Upper lobe of right lung (tissue), 1 donor: ENCODE measurements at regions not wholly inside any gene's neighbourhood (a gene's known extent, or its start where the extent isn't known, plus 50 kb on each side); places are given as distances from the start of the nearest gene placed in this dataset.

ENCODE experiments used
- ATAC-seq: fragments of 200-7000 bp; cut with Tn5 transposase; one replicate; pipeline ENCODE4 v1.9.1; 2020; ENCODE audit warnings: mild to moderate bottlenecking, moderate library complexity
- DNase-seq: peaks from one replicate; pipeline ENCODE4 v3.0.0-alpha.2; 2020
- H3K27ac ChIP-seq: fragments of 200-600 bp; one replicate; pipeline ENCODE4 v1.8.0; 2022
- H3K27me3 ChIP-seq: fragments of 200-600 bp; one replicate; pipeline ENCODE4 v1.8.0; 2022; ENCODE audit warnings: mild to moderate bottlenecking
- H3K36me3 ChIP-seq: fragments of 200-600 bp; one replicate; pipeline ENCODE4 v1.8.0; 2022
- H3K4me1 ChIP-seq: fragments of 200-600 bp; one replicate; pipeline ENCODE4 v1.8.0; 2022
- H3K4me3 ChIP-seq: fragments of 200-600 bp; one replicate; pipeline ENCODE4 v1.8.0; 2022; ENCODE audit warnings: mild to moderate bottlenecking
- H3K9me3 ChIP-seq: fragments of 200-600 bp; one replicate; pipeline ENCODE4 v1.8.0; 2022
- CTCF ChIP-seq: fragments of 200-600 bp; IDR thresholded peaks from one replicate; pipeline ENCODE4 v1.8.0; 2022; ENCODE audit warnings: antibody characterized with exemption
- intact Hi-C: fragments of 100-400 bp; cut with DNase I; formaldehyde crosslinking; loops from one replicate; pipeline ENCODE4 v1.11.0; 2022
- donor health status: DM: no; HTN: yes; CAD: no; lungs with severe emphysema.

- DNase-seq (no peak), ATAC-seq (no peak)
- TF ChIP-seq CTCF: no peak
- H3K27me3 ChIP-seq: no peaks in the 10 kb centered on the region
- H3K4me1 ChIP-seq: no peaks in the 10 kb centered on the region
- intact Hi-C loops: no loop called here
- no peak overlapping the region for H3K4me3 ChIP-seq
- H3K9me3 ChIP-seq: peaks cover under 1% of the 10 kb centered on the region
- no peaks in the 10 kb centered on the region for H3K36me3 ChIP-seq
- no peak overlapping the region for H3K27ac ChIP-seq
Observed at GRCh38 chr15:61777689-61778088, 282.6 kb downstream of the VPS13C start.

GRCh38 chr15:61769557-61769956 lies 290.7 kb downstream of the VPS13C start:
- intact Hi-C loops: no loop called here
- no peak for ATAC-seq
- no peak for DNase-seq
- Histone ChIP-seq H3K4me1 (no peaks in the 10 kb centered on the region), H3K4me3 (no peak overlapping the region), H3K36me3 (no peaks in the 10 kb centered on the region), H3K9me3 (peaks cover 11% of the 10 kb centered on the region), H3K27me3 (no peaks in the 10 kb centered on the region), H3K27ac (no peak overlapping the region)
- no peak for TF ChIP-seq CTCF

- Histone ChIP-seq H3K9me3 (peaks cover 11% of the 10 kb centered on the region), H3K27me3 (no peaks in the 10 kb centered on the region), H3K4me1 (no peaks in the 10 kb centered on the region), H3K27ac (no peak overlapping the region), H3K36me3 (no peaks in the 10 kb centered on the region), H3K4me3 (no peak overlapping the region)
- intact Hi-C loops: no loop called here
- no peak for ATAC-seq
- no peak for DNase-seq
- TF ChIP-seq CTCF: no peak
Observed at GRCh38 chr15:61768131-61768530, 292.1 kb downstream of the VPS13C start.

- H3K27me3 ChIP-seq: no peaks in the 10 kb centered on the region
- no peak for TF ChIP-seq CTCF
- ATAC-seq: no peak
- no peak for DNase-seq
- H3K4me1 ChIP-seq: no peaks in the 10 kb centered on the region
- no peaks in the 10 kb centered on the region for H3K36me3 ChIP-seq
- no peak overlapping the region for H3K4me3 ChIP-seq
- intact Hi-C loops: no loop called here
- H3K9me3 ChIP-seq: no peaks in the 10 kb centered on the region
- no peak overlapping the region for H3K27ac ChIP-seq
Observed at GRCh38 chr15:61764981-61765380, 295.3 kb downstream of the VPS13C start.

- intact Hi-C loops: no loop called here
- Histone ChIP-seq H3K36me3 (no peaks in the 10 kb centered on the region), H3K27ac (no peak overlapping the region), H3K27me3 (no peaks in the 10 kb centered on the region), H3K9me3 (no peaks in the 10 kb centered on the region), H3K4me3 (no peak overlapping the region), H3K4me1 (no peaks in the 10 kb centered on the region)
- TF ChIP-seq CTCF: no peak
- DNase-seq: no peak
- ATAC-seq: no peak
Observed at GRCh38 chr15:61764141-61764540, 296.1 kb downstream of the VPS13C start.

- TF ChIP-seq CTCF: no peak
- DNase-seq (no peak), ATAC-seq (no peak)
- Histone ChIP-seq H3K4me1 (no peaks in the 10 kb centered on the region), H3K9me3 (no peaks in the 10 kb centered on the region), H3K27me3 (no peaks in the 10 kb centered on the region), H3K36me3 (no peaks in the 10 kb centered on the region), H3K27ac (no peak overlapping the region), H3K4me3 (no peak overlapping the region)
- intact Hi-C loops: no loop called here
Observed at GRCh38 chr15:61762676-61763075, 297.6 kb downstream of the VPS13C start.
